ENCODE measurements at regions not wholly inside any gene's neighbourhood (a gene's known extent, or its start where the extent isn't known, plus 50 kb on each side); places are given as distances from the start of the nearest gene placed in this dataset.

- no peaks in the 10 kb centered on the region for H3K9me2 ChIP-seq (replicated peaks; ENCODE audit: control insufficient read depth, low read length)
- H3K27ac ChIP-seq (ENCODE audit: low read depth, low read length), result no peak overlapping the region
- no peak overlapping the region for H3K4me2 ChIP-seq (ENCODE audit: low read length)
- no peaks in the 10 kb centered on the region for H4K20me1 ChIP-seq (ENCODE audit: control insufficient read depth, insufficient read depth, low read depth, low read length)
- no peaks in the 10 kb centered on the region for H3K4me1 ChIP-seq (ENCODE audit: control insufficient read depth, low read length)
- TF ChIP-seq EZH2phosphoT487 (IDR thresholded peaks at IDR 0.05; ENCODE audit: borderline replicate concordance, low read length), result no peak
- no peak for TF ChIP-seq CTCF (IDR thresholded peaks at IDR 0.05; ENCODE audit: low read depth, low read length, poor library complexity, severe bottlenecking)
- no peaks in the 10 kb centered on the region for H3K27me3 ChIP-seq (ENCODE audit: control insufficient read depth, low read length)
- H3K79me2 ChIP-seq (ENCODE audit: control insufficient read depth, low read length), result no peaks in the 10 kb centered on the region
- no peaks in the 10 kb centered on the region for H3F3A ChIP-seq (ENCODE audit: control insufficient read depth, insufficient read depth)
- no peaks in the 10 kb centered on the region for H3K36me3 ChIP-seq (ENCODE audit: control insufficient read depth, low read length)
- no peak overlapping the region for H3K4me3 ChIP-seq (ENCODE audit: low read length)
- no peaks in the 10 kb centered on the region for H3K9me3 ChIP-seq (ENCODE audit: control insufficient read depth, insufficient read depth, low read length)
These were observed 1681.7 kb upstream of the DDX18 start for GRCh38 chr2:116132833-116133232.

GRCh38 chr2:116133381-116133942, 1681.0 kb upstream of the DDX18 start:
- H3K27me3 ChIP-seq (ENCODE audit: control insufficient read depth, low read length), result no peaks in the 10 kb centered on the region
- H3K36me3 ChIP-seq (ENCODE audit: control insufficient read depth, low read length), result no peaks in the 10 kb centered on the region
- H4K20me1 ChIP-seq (ENCODE audit: control insufficient read depth, insufficient read depth, low read depth, low read length), result no peaks in the 10 kb centered on the region
- H3K79me2 ChIP-seq (ENCODE audit: control insufficient read depth, low read length), result no peaks in the 10 kb centered on the region
- no peak for TF ChIP-seq EZH2phosphoT487 (IDR thresholded peaks at IDR 0.05; ENCODE audit: borderline replicate concordance, low read length)
- TF ChIP-seq CTCF (IDR thresholded peaks at IDR 0.05; ENCODE audit: low read depth, low read length, poor library complexity, severe bottlenecking), result no peak
- no peak overlapping the region for H3K27ac ChIP-seq (ENCODE audit: low read depth, low read length)
- H3K4me1 ChIP-seq (ENCODE audit: control insufficient read depth, low read length), result no peaks in the 10 kb centered on the region
- H3K9me2 ChIP-seq (replicated peaks; ENCODE audit: control insufficient read depth, low read length), result no peaks in the 10 kb centered on the region
- H3K4me2 ChIP-seq (ENCODE audit: low read length), result no peak overlapping the region
- no peak overlapping the region for H3K4me3 ChIP-seq (ENCODE audit: low read length)
- no peaks in the 10 kb centered on the region for H3F3A ChIP-seq (ENCODE audit: control insufficient read depth, insufficient read depth)
- no peaks in the 10 kb centered on the region for H3K9me3 ChIP-seq (ENCODE audit: control insufficient read depth, insufficient read depth, low read length)

GRCh38 chr2:116141891-116142474, 1672.5 kb upstream of the DDX18 start:
- TF ChIP-seq EZH2phosphoT487 (IDR thresholded peaks at IDR 0.05; ENCODE audit: borderline replicate concordance, low read length) (no peak), CTCF (IDR thresholded peaks at IDR 0.05; ENCODE audit: low read depth, low read length, poor library complexity, severe bottlenecking) (no peak)
- Histone ChIP-seq H3K36me3 (ENCODE audit: control insufficient read depth, low read length) (no peaks in the 10 kb centered on the region), H3K27ac (ENCODE audit: low read depth, low read length) (no peak overlapping the region), H3K4me3 (ENCODE audit: low read length) (no peak overlapping the region), H3K4me2 (ENCODE audit: low read length) (no peak overlapping the region), H3K79me2 (ENCODE audit: control insufficient read depth, low read length) (no peaks in the 10 kb centered on the region), H3K9me2 (replicated peaks; ENCODE audit: control insufficient read depth, low read length) (no peaks in the 10 kb centered on the region), H3K4me1 (ENCODE audit: control insufficient read depth, low read length) (no peaks in the 10 kb centered on the region), H3K27me3 (ENCODE audit: control insufficient read depth, low read length) (no peaks in the 10 kb centered on the region), H4K20me1 (ENCODE audit: control insufficient read depth, insufficient read depth, low read depth, low read length) (no peaks in the 10 kb centered on the region), H3F3A (ENCODE audit: control insufficient read depth, insufficient read depth) (no peaks in the 10 kb centered on the region), H3K9me3 (ENCODE audit: control insufficient read depth, insufficient read depth, low read length) (peaks cover 4% of the 10 kb centered on the region; the same call in 1 of the 2 replicates)
